ENCODE measurements at regions not wholly inside any gene's neighbourhood (a gene's known extent, or its start where the extent isn't known, plus 50 kb on each side); places are given as distances from the start of the nearest gene placed in this dataset.

DNA sequence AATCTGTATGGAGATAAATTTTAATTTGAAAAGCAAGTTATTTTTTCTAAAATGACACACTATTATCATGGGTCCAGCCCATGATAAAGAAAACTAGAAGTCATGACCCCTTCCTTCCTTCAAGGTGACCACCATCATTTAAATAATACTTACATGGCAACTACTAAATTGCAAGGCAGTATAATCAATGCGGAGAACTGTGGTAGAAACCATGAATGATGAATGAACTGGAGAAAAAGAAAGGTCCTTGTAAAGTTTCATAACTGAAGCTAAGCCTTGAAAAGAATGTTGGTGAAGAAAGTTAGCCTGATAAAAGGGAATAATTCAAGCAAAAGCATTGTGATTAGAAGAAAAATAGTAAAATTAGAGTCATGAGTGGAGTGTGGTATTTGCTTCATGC is 222.9 kb upstream of the TBC1D5 start (continued):
- TF ChIP-seq CHD7 (IDR thresholded peaks at IDR 0.05; ENCODE audit: insufficient replicate concordance, low read length), result no peak
- no peak for TF ChIP-seq TCF12 (IDR thresholded peaks at IDR 0.05; ENCODE audit: low read depth, low read length)
- TF ChIP-seq CHD2 (IDR thresholded peaks at IDR 0.05; ENCODE audit: low read length), result no peak
- TF ChIP-seq, protein P1, sequence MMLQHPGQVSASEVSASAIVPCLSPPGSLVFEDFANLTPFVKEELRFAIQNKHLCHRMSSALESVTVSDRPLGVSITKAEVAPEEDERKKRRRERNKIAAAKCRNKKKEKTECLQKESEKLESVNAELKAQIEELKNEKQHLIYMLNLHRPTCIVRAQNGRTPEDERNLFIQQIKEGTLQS (IDR thresholded peaks at IDR 0.05; ENCODE audit: insufficient read depth, low read depth, low read length), result no peak
- TF ChIP-seq GABPA (IDR thresholded peaks at IDR 0.05; ENCODE audit: borderline replicate concordance, insufficient read depth, low read length), result no peak
- no peak for TF ChIP-seq CEBPB (IDR thresholded peaks at IDR 0.05; ENCODE audit: low read depth, low read length)
- TF ChIP-seq CBX8 (IDR thresholded peaks at IDR 0.05; ENCODE audit: borderline replicate concordance, low read depth, low read length), result no peak
- no peak for TF ChIP-seq KDM1A (IDR thresholded peaks at IDR 0.05; ENCODE audit: borderline replicate concordance, low read length)

Data from H1 (cell line).